Mucosa of descending colon (tissue), 3 donors: ENCODE measurements at regions not wholly inside any gene's neighbourhood (a gene's known extent, or its start where the extent isn't known, plus 50 kb on each side); places are given as distances from the start of the nearest gene placed in this dataset.

Experiments
- ATAC-seq: fragments of 200-7000 bp; cut with Tn5 transposase; one replicate; pipeline ENCODE4 v1.9.1; 2020; ENCODE audit warnings: mild to moderate bottlenecking, moderate library complexity
- DNase-seq, 3 donors: peaks; one replicate each; pipeline ENCODE4 v3.0.0-alpha.2; 2020
- H3K36me3 ChIP-seq: fragments of 200-600 bp; one replicate; pipeline ENCODE4 v1.8.0; 2021; ENCODE audit warnings: low read depth, mild to moderate bottlenecking
- H3K4me1 ChIP-seq: fragments of 200-600 bp; one replicate; pipeline ENCODE4 v1.8.0; 2021; ENCODE audit warnings: low read depth, mild to moderate bottlenecking
- H3K4me3 ChIP-seq: fragments of 200-600 bp; one replicate; pipeline ENCODE4 v1.8.0; 2021; ENCODE audit warnings: mild to moderate bottlenecking
- H3K9me3 ChIP-seq: fragments of 200-600 bp; one replicate; pipeline ENCODE4 v1.8.0; 2021; ENCODE audit warnings: mild to moderate bottlenecking
- CTCF ChIP-seq: fragments of 200-600 bp; IDR thresholded peaks from one replicate; pipeline ENCODE4 v1.8.0; 2022; ENCODE audit warnings: antibody characterized with exemption, mild to moderate bottlenecking
- intact Hi-C, 2 donors: fragments of 100-400 bp; cut with DNase I in 1 of 2; cut with micrococcal nuclease in 1 of 2; formaldehyde crosslinking; loops; one replicate each; pipeline versions ENCODE4 v1.11.0 to v1.11.1; 2022; cut with DNase I, micrococcal nuclease
- donor health status: DM: no; HTN: no; CAD: no; lungs with moderate emphysema.
- donor health status: DM: no; HTN: no; CAD: no.
- donor health status: DM: no; HTN: yes; CAD: no.

- DNase-seq (no peak), ATAC-seq (no peak)
- no peak overlapping the region for H3K4me3 ChIP-seq
- H3K4me1 ChIP-seq = no peaks in the 10 kb centered on the region
- no peaks in the 10 kb centered on the region for H3K9me3 ChIP-seq
- H3K36me3 ChIP-seq = no peaks in the 10 kb centered on the region
- intact Hi-C loops = no loop called here
- no peak for TF ChIP-seq CTCF
These were observed 234.9 kb upstream of the MARCKS start for GRCh38 chr6:113622254-113622653.

GRCh38 chr6:113623129-113623528 is 234.0 kb upstream of the MARCKS start:
- ATAC-seq (no peak), DNase-seq (no peak)
- intact Hi-C loops = no loop called here
- H3K4me3 ChIP-seq = no peak overlapping the region
- no peaks in the 10 kb centered on the region for H3K36me3 ChIP-seq
- TF ChIP-seq CTCF = no peak
- no peaks in the 10 kb centered on the region for H3K4me1 ChIP-seq
- H3K9me3 ChIP-seq = no peaks in the 10 kb centered on the region

- intact Hi-C loops = no loop called here
- Histone ChIP-seq H3K9me3 (no peaks in the 10 kb centered on the region), H3K4me3 (no peak overlapping the region), H3K36me3 (no peaks in the 10 kb centered on the region), H3K4me1 (peaks cover 3% of the 10 kb centered on the region)
- no peak for TF ChIP-seq CTCF
- no peak for DNase-seq
- no peak for ATAC-seq
These were observed 231.3 kb upstream of the MARCKS start for GRCh38 chr6:113625850-113626249.

GRCh38 chr6:113626475-113626874 is 230.7 kb upstream of the MARCKS start:
- no peak for DNase-seq
- H3K4me1 ChIP-seq = peaks cover 5% of the 10 kb centered on the region
- H3K9me3 ChIP-seq = no peaks in the 10 kb centered on the region
- intact Hi-C loops = no loop called here
- no peaks in the 10 kb centered on the region for H3K36me3 ChIP-seq
- no peak overlapping the region for H3K4me3 ChIP-seq
- no peak for TF ChIP-seq CTCF
- peak; percentile 8 for ATAC-seq

- H3K36me3 ChIP-seq = no peaks in the 10 kb centered on the region
- H3K4me3 ChIP-seq = no peak overlapping the region
- TF ChIP-seq CTCF = no peak
- DNase-seq (no peak), ATAC-seq (no peak)
- peaks cover 14% of the 10 kb centered on the region for H3K4me1 ChIP-seq
- intact Hi-C loops = no loop called here
- no peaks in the 10 kb centered on the region for H3K9me3 ChIP-seq
These were observed 229.7 kb upstream of the MARCKS start for GRCh38 chr6:113627480-113627879.

GRCh38 chr6:113629256-113629655 is 227.9 kb upstream of the MARCKS start:
- H3K9me3 ChIP-seq = no peaks in the 10 kb centered on the region
- H3K4me1 ChIP-seq = peaks cover 27% of the 10 kb centered on the region
- no peak for DNase-seq
- TF ChIP-seq CTCF = no peak
- H3K36me3 ChIP-seq = no peaks in the 10 kb centered on the region
- no peak overlapping the region for H3K4me3 ChIP-seq
- ATAC-seq = no peak
- intact Hi-C loops = no loop called here
